NT2/D1 (cell line): ENCODE measurements at regions not wholly inside any gene's neighbourhood (a gene's known extent, or its start where the extent isn't known, plus 50 kb on each side); places are given as distances from the start of the nearest gene placed in this dataset.

ENCODE experiments used
- SUZ12 ChIP-seq: IDR thresholded peaks from 2 replicates; pipeline ENCODE4 v1.6.1; 2011; ENCODE audit not compliant: insufficient read length, insufficient read depth; ENCODE audit errors: extremely low read depth
- YY1 ChIP-seq: IDR thresholded peaks from 2 replicates; pipeline ENCODE4 v1.6.1; 2011; ENCODE audit not compliant: insufficient read length, insufficient read depth
- ZNF274 ChIP-seq: IDR thresholded peaks from 2 replicates; pipeline ENCODE4 v1.6.1; 2011; ENCODE audit warnings: mild to moderate bottlenecking, low read depth, low read length

- no peak for TF ChIP-seq YY1
- no peak for TF ChIP-seq ZNF274
- no peak for TF ChIP-seq SUZ12
Observed at GRCh38 chr13:20305587-20305986, 73.5 kb upstream of the GJB6 start.
